IMR-90 (cell line): ENCODE measurements at regions not wholly inside any gene's neighbourhood (a gene's known extent, or its start where the extent isn't known, plus 50 kb on each side); places are given as distances from the start of the nearest gene placed in this dataset.

Experiments
- ATAC-seq: fragments of 200-7000 bp; cut with Tn5 transposase; 2 replicates; pipeline ENCODE4 v1.9.1; 2020; ENCODE audit warnings: low read depth, mild to moderate bottlenecking, moderate library complexity
- BruUV-seq: library from RNA; stranded (reverse); fragments of 400-500 nt; replicated peaks from 2 replicates; lab custom pipeline; 2021; lab: Mats Ljungman, UMichigan
- CTCF ChIA-PET: fragments of 300-600 bp; formaldehyde crosslinking; extraction: SDS; loops from one replicate; lab custom pipeline; 2021; ENCODE audit warnings: antibody characterized with exemption; lab: Yijun Ruan, JAX
- POLR2A ChIA-PET: fragments of 300-600 bp; sonication (Branson Sonifier 250); formaldehyde crosslinking; loops from one replicate; lab custom pipeline; 2022; ENCODE audit warnings: antibody characterized with exemption; ENCODE audit not compliant: unreplicated experiment; lab: Charles Lee
- DNase-seq: peaks from one replicate; pipeline ENCODE4 v3.0.0; 2013
- H2AFZ ChIP-seq: replicated peaks from 2 replicates; pipeline ENCODE3; 2013; ENCODE audit warnings: low read length, mild to moderate bottlenecking; ENCODE audit not compliant: poor library complexity
- H2AK5ac ChIP-seq: 2 replicates; pipeline ENCODE4 v1.6.1; 2013; ENCODE audit warnings: low read depth, low read length, inconsistent platforms
- H2AK9ac ChIP-seq: replicated peaks from 2 replicates; pipeline ENCODE3; 2013; ENCODE audit warnings: mild to moderate bottlenecking, low read depth, low read length, moderate library complexity; ENCODE audit not compliant: poor library complexity
- H2BK120ac ChIP-seq: 2 replicates; pipeline ENCODE4 v1.6.1; 2013; ENCODE audit warnings: low read depth, low read length, inconsistent platforms
- H2BK15ac ChIP-seq: 3 replicates; pipeline ENCODE4 v1.6.1; 2013; ENCODE audit warnings: low read depth, low read length, inconsistent platforms
- H2BK20ac ChIP-seq: 2 replicates; pipeline ENCODE4 v1.6.1; 2013; ENCODE audit warnings: low read depth, mild to moderate bottlenecking, inconsistent platforms, low read length, moderate library complexity
- H2BK5ac ChIP-seq: 2 replicates; pipeline ENCODE4 v1.6.1; 2013; ENCODE audit warnings: mild to moderate bottlenecking, low read depth, low read length, inconsistent platforms; ENCODE audit not compliant: poor library complexity, severe bottlenecking
- H3K14ac ChIP-seq: replicated peaks from 2 replicates; pipeline ENCODE4 v1.6.1; 2013; ENCODE audit warnings: low read depth, low read length, inconsistent platforms
- H3K18ac ChIP-seq: 2 replicates; pipeline ENCODE4 v1.6.1; 2013; ENCODE audit warnings: low read depth, low read length, control low read depth
- H3K23ac ChIP-seq: 2 replicates; pipeline ENCODE4 v1.6.1; 2013; ENCODE audit warnings: low read depth, low read length, inconsistent platforms
- H3K27ac ChIP-seq: 2 replicates; pipeline ENCODE4 v1.5.1; 2013; ENCODE audit warnings: mild to moderate bottlenecking, control low read depth, low read length; ENCODE audit not compliant: insufficient read depth
- H3K27me3 ChIP-seq: 2 replicates; pipeline ENCODE4 v1.6.1; 2013; ENCODE audit warnings: low read length; ENCODE audit not compliant: control insufficient read depth, insufficient read depth
- H3K36me3 ChIP-seq: 2 replicates; pipeline ENCODE4 v1.6.1; 2013; ENCODE audit warnings: low read length, mixed read lengths; ENCODE audit not compliant: control insufficient read depth, insufficient read depth
- H3K4ac ChIP-seq: 2 replicates; pipeline ENCODE4 v1.6.1; 2013; ENCODE audit warnings: low read depth, low read length, inconsistent platforms
- H3K4me1 ChIP-seq: 2 replicates; pipeline ENCODE4 v1.6.1; 2013; ENCODE audit warnings: low read length, mixed read lengths; ENCODE audit not compliant: control insufficient read depth, insufficient read depth
- H3K4me2 ChIP-seq: 2 replicates; pipeline ENCODE4 v1.6.1; 2013; ENCODE audit warnings: low read depth, mild to moderate bottlenecking, control low read depth, low read length, moderate library complexity
- H3K4me3 ChIP-seq: 2 replicates; pipeline ENCODE4 v1.5.1; 2013; ENCODE audit warnings: low read depth, mild to moderate bottlenecking, control low read depth, low read length, moderate library complexity; ENCODE audit not compliant: insufficient read depth
- H3K56ac ChIP-seq: 2 replicates; pipeline ENCODE4 v1.6.1; 2013; ENCODE audit warnings: low read length, inconsistent platforms; ENCODE audit not compliant: insufficient read depth; ENCODE audit errors: extremely low read depth
- H3K79me1 ChIP-seq, 2 experiments: 2 replicates each; pipeline ENCODE4 v1.6.1; 2013; ENCODE audit warnings: low read length in 2 of 2, inconsistent platforms in 1 of 2, low read depth in 1 of 2
- H3K9ac ChIP-seq: 2 replicates; pipeline ENCODE4 v1.6.1; 2013; ENCODE audit warnings: low read depth, low read length, control low read depth
- H3K9me1 ChIP-seq: 2 replicates; pipeline ENCODE4 v1.6.1; 2013; ENCODE audit warnings: low read length, inconsistent platforms; ENCODE audit not compliant: insufficient read depth
- H3K9me3 ChIP-seq: 2 replicates; pipeline ENCODE4 v1.6.1; 2013; ENCODE audit warnings: low read length; ENCODE audit not compliant: control insufficient read depth, insufficient read depth
- H4K20me1 ChIP-seq: 2 replicates; pipeline ENCODE4 v1.6.1; 2013; ENCODE audit warnings: low read length, inconsistent platforms; ENCODE audit not compliant: insufficient read depth
- H4K5ac ChIP-seq: 2 replicates; pipeline ENCODE4 v1.6.1; 2013; ENCODE audit warnings: mild to moderate bottlenecking, low read depth, low read length, control low read depth
- H4K8ac ChIP-seq, 2 experiments: 2 replicates each; pipeline ENCODE4 v1.6.1; 2013; ENCODE audit warnings: low read depth in 2 of 2, low read length in 2 of 2, control low read depth in 1 of 2, inconsistent platforms in 1 of 2
- H4K91ac ChIP-seq: 2 replicates; pipeline ENCODE4 v1.6.1; 2013; ENCODE audit warnings: low read depth, low read length, inconsistent platforms; ENCODE audit not compliant: insufficient read depth
- BHLHE40 ChIP-seq: fragments of 150-350 bp; IDR thresholded peaks from 2 replicates; pipeline ENCODE4 v1.6.1; 2016; ENCODE audit warnings: mild to moderate bottlenecking, low read depth, low read length
- CHD1 ChIP-seq: IDR thresholded peaks from 2 replicates; pipeline ENCODE4 v1.6.1; 2012; ENCODE audit warnings: low read depth, low read length, improper control_type of control experiment
- CTCF ChIP-seq: conservative IDR thresholded peaks from 2 replicates; pipeline ENCODE4 v1.5.1; 2012; ENCODE audit warnings: mild to moderate bottlenecking, low read depth, low read length, improper control_type of control experiment
- FOS ChIP-seq: fragments of 150-350 bp; IDR thresholded peaks from 2 replicates; pipeline ENCODE4 v1.6.1; 2016; ENCODE audit warnings: low read depth, low read length
- MAFK ChIP-seq: IDR thresholded peaks from 2 replicates; pipeline ENCODE4 v1.6.1; 2012; ENCODE audit warnings: low read depth, low read length, improper control_type of control experiment
- MAZ ChIP-seq: IDR thresholded peaks from 2 replicates; pipeline ENCODE4 v1.6.1; 2012; ENCODE audit warnings: low read depth, mild to moderate bottlenecking, low read length, improper control_type of control experiment, moderate library complexity, borderline replicate concordance
- MXI1 ChIP-seq: IDR thresholded peaks from 2 replicates; pipeline ENCODE4 v1.6.1; 2012; ENCODE audit warnings: low read depth, mild to moderate bottlenecking, low read length, moderate library complexity, borderline replicate concordance
- NFE2L2 ChIP-seq: fragments of 150-350 bp; IDR thresholded peaks from 2 replicates; pipeline ENCODE4 v1.6.1; 2016; ENCODE audit warnings: low read depth, mild to moderate bottlenecking, low read length
- POLR2A ChIP-seq: IDR thresholded peaks from 2 replicates; pipeline ENCODE4 v1.6.1; 2012; ENCODE audit warnings: mild to moderate bottlenecking, low read depth, low read length
- RAD21 ChIP-seq: IDR thresholded peaks from 2 replicates; pipeline ENCODE4 v1.6.1; 2012; ENCODE audit warnings: low read length, improper control_type of control experiment
- RCOR1 ChIP-seq: IDR thresholded peaks from 2 replicates; pipeline ENCODE4 v1.6.1; 2012; ENCODE audit warnings: mild to moderate bottlenecking, low read length, improper control_type of control experiment; ENCODE audit not compliant: insufficient replicate concordance
- RFX5 ChIP-seq: IDR thresholded peaks from 2 replicates; pipeline ENCODE4 v1.8.0; 2012; ENCODE audit warnings: low read depth, mild to moderate bottlenecking, low read length, moderate library complexity
- SMC3 ChIP-seq: fragments of 150-350 bp; IDR thresholded peaks from 2 replicates; pipeline ENCODE4 v1.6.1; 2016; ENCODE audit warnings: low read depth, mild to moderate bottlenecking, antibody characterized with exemption, low read length, moderate library complexity
- WGBS, 2 experiments: methylation state at CpG; one replicate each; pipeline versions ENCODE4 v1.1.5 to v1.1.7; 2013; ENCODE audit warnings: missing lambda C conversion rate in 2 of 2; ENCODE audit not compliant: insufficient read length in 1 of 2; ENCODE audit errors: extremely low coverage in 2 of 2; 5-methylcytosine and 5-hydroxymethylcytosine counted together
- dilution Hi-C: fragments of 300-500 bp; cut with HindIII; formaldehyde crosslinking; loops from one replicate; pipeline ENCODE4 v1.14.3; 2018; ENCODE audit warnings: low sequenced_read_pairs; ENCODE audit not compliant: unreplicated experiment
- in situ Hi-C: fragments of 300-500 bp; cut with MboI; formaldehyde crosslinking; loops from 3 replicates; pipeline ENCODE4 v1.14.3; 2019; ENCODE audit warnings: low sequenced_read_pairs, inconsistent platforms, mixed read lengths
- intact Hi-C: fragments of 100-400 bp; cut with micrococcal nuclease; formaldehyde crosslinking; loops from 2 replicates; pipeline ENCODE4 v1.10.0; 2022
- TF ChIP-seq, protein P1 (sequence below): fragments of 150-350 bp; IDR thresholded peaks from 2 replicates; pipeline ENCODE4 v1.6.1; 2017; ENCODE audit warnings: mild to moderate bottlenecking, antibody characterized with exemption, low read length, low read depth
- TF ChIP-seq, protein P2 (sequence below): fragments of 150-350 bp; IDR thresholded peaks from 2 replicates; pipeline ENCODE4 v1.6.1; 2016; ENCODE audit warnings: low read depth, mild to moderate bottlenecking, low read length, moderate library complexity, borderline replicate concordance

- Histone ChIP-seq H2BK20ac (no peak overlapping the region), H3K9ac (no peak overlapping the region), H2AK5ac (no peak overlapping the region), H3K4me1 (no peaks in the 10 kb centered on the region), H3K18ac (no peak overlapping the region), H3K79me1 (no peaks in the 10 kb centered on the region), H3K4me3 (no peak overlapping the region), H2BK120ac (no peak overlapping the region), H2AK9ac (no peak overlapping the region), H3K27me3 (peaks cover 6% of the 10 kb centered on the region), H3K27ac (no peak overlapping the region), H3K9me3 (no peaks in the 10 kb centered on the region), H4K91ac (no peak overlapping the region), H3K4me2 (no peak overlapping the region), H4K8ac (no peak overlapping the region), H2BK5ac (no peak overlapping the region), H3K9me1 (no peaks in the 10 kb centered on the region), H4K5ac (no peak overlapping the region), H3K4ac (no peak overlapping the region), H2AFZ (no peak overlapping the region), H3K56ac (no peak overlapping the region), H2BK15ac (no peak overlapping the region), H3K23ac (no peak overlapping the region), H4K20me1 (no peaks in the 10 kb centered on the region), H3K14ac (no peak overlapping the region), H3K36me3 (no peaks in the 10 kb centered on the region)
- ATAC-seq = no peak
- TF ChIP-seq RAD21 (no peak), RFX5 (no peak), MAFK (no peak), SMC3 (no peak), FOS (no peak), CTCF (no peak), MAZ (no peak), CHD1 (no peak), RCOR1 (no peak), NFE2L2 (no peak), MXI1 (no peak), POLR2A (no peak), BHLHE40 (no peak)
- TF ChIP-seq, protein P1, sequence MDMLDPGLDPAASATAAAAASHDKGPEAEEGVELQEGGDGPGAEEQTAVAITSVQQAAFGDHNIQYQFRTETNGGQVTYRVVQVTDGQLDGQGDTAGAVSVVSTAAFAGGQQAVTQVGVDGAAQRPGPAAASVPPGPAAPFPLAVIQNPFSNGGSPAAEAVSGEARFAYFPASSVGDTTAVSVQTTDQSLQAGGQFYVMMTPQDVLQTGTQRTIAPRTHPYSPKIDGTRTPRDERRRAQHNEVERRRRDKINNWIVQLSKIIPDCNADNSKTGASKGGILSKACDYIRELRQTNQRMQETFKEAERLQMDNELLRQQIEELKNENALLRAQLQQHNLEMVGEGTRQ = no peak
- TF ChIP-seq, protein P2, sequence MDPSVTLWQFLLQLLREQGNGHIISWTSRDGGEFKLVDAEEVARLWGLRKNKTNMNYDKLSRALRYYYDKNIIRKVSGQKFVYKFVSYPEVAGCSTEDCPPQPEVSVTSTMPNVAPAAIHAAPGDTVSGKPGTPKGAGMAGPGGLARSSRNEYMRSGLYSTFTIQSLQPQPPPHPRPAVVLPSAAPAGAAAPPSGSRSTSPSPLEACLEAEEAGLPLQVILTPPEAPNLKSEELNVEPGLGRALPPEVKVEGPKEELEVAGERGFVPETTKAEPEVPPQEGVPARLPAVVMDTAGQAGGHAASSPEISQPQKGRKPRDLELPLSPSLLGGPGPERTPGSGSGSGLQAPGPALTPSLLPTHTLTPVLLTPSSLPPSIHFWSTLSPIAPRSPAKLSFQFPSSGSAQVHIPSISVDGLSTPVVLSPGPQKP = no peak
- POLR2A ChIA-PET = no interaction called here
- no peak for DNase-seq
- intact Hi-C loops (no loop called here), dilution Hi-C loops (no loop called here), in situ Hi-C loops (no loop called here)
- no CpG with 5 or more reads among the region's 4 CpGs for WGBS, 2 experiments
- no TSS peak for BruUV-seq
- CTCF ChIA-PET = no interaction called here
Observed at GRCh38 chr11:109884501-109884900, 208.7 kb upstream of the ZC3H12C start.
